Mesothelial cell of epicardium (in vitro differentiated cells): ENCODE measurements at regions not wholly inside any gene's neighbourhood (a gene's known extent, or its start where the extent isn't known, plus 50 kb on each side); places are given as distances from the start of the nearest gene placed in this dataset.

ENCODE experiments used
- DNase-seq, 2 experiments: peaks; one replicate each; pipeline ENCODE4 v3.0.0; 2021; ENCODE audit warnings: low spot score in 2 of 2; ENCODE audit not compliant: unreplicated experiment in 2 of 2
- H3K27ac Mint-ChIP-seq: 2 replicates; pipeline ENCODE4 v1.8.0; 2021; ENCODE audit warnings: mixed read lengths
- H3K27me3 Mint-ChIP-seq: 2 replicates; pipeline ENCODE4 v1.8.0; 2021; ENCODE audit warnings: low read depth, mixed read lengths
- H3K36me3 Mint-ChIP-seq: 2 replicates; pipeline ENCODE4 v1.8.0; 2021; ENCODE audit warnings: mixed read lengths
- H3K4me1 Mint-ChIP-seq: 2 replicates; pipeline ENCODE4 v1.8.0; 2021; ENCODE audit warnings: mixed read lengths
- H3K4me3 Mint-ChIP-seq: 2 replicates; pipeline ENCODE4 v1.8.0; 2021; ENCODE audit warnings: mild to moderate bottlenecking, moderate library complexity, mixed read lengths
- H3K9me3 Mint-ChIP-seq: 2 replicates; pipeline ENCODE4 v1.8.0; 2021; ENCODE audit warnings: mixed read lengths
- CTCF ChIP-seq: fragments of 200-600 bp; sonication (generic); IDR thresholded peaks from one replicate; pipeline ENCODE4 v1.5.0; 2021; ENCODE audit warnings: antibody characterized with exemption; ENCODE audit not compliant: unreplicated experiment

GRCh38 chr2:8134473-8134932, 547.4 kb upstream of the ID2 start:
- DNase-seq, result no peak
- peaks cover 40% of the 10 kb centered on the region for H3K4me1 Mint-ChIP-seq
- H3K27ac Mint-ChIP-seq, result peak overlapping the region; percentile 90
- no peaks in the 10 kb centered on the region for H3K9me3 Mint-ChIP-seq
- H3K4me3 Mint-ChIP-seq, result no peak overlapping the region
- TF ChIP-seq CTCF, result no peak
- no peaks in the 10 kb centered on the region for H3K27me3 Mint-ChIP-seq
- no peaks in the 10 kb centered on the region for H3K36me3 Mint-ChIP-seq

- no peaks in the 10 kb centered on the region for H3K27me3 Mint-ChIP-seq
- DNase-seq, result peak in 1 of 2 experiments; percentile 55
- H3K4me1 Mint-ChIP-seq, result peaks cover 40% of the 10 kb centered on the region
- H3K9me3 Mint-ChIP-seq, result no peaks in the 10 kb centered on the region
- no peaks in the 10 kb centered on the region for H3K36me3 Mint-ChIP-seq
- H3K4me3 Mint-ChIP-seq, result no peak overlapping the region
- no peak for TF ChIP-seq CTCF
- H3K27ac Mint-ChIP-seq, result peak overlapping the region; percentile 90
These were observed 546.7 kb upstream of the ID2 start for GRCh38 chr2:8134985-8135682.

GRCh38 chr2:8137801-8138200, 544.1 kb upstream of the ID2 start:
- H3K27ac Mint-ChIP-seq, result no peak overlapping the region
- H3K4me3 Mint-ChIP-seq, result no peak overlapping the region
- no peaks in the 10 kb centered on the region for H3K27me3 Mint-ChIP-seq
- DNase-seq, result no peak
- no peak for TF ChIP-seq CTCF
- H3K4me1 Mint-ChIP-seq, result peaks cover 46% of the 10 kb centered on the region
- no peaks in the 10 kb centered on the region for H3K36me3 Mint-ChIP-seq
- H3K9me3 Mint-ChIP-seq, result no peaks in the 10 kb centered on the region

- peaks cover 39% of the 10 kb centered on the region for H3K4me1 Mint-ChIP-seq
- H3K27ac Mint-ChIP-seq, result no peak overlapping the region
- DNase-seq, result no peak
- no peaks in the 10 kb centered on the region for H3K36me3 Mint-ChIP-seq
- no peaks in the 10 kb centered on the region for H3K27me3 Mint-ChIP-seq
- no peaks in the 10 kb centered on the region for H3K9me3 Mint-ChIP-seq
- no peak overlapping the region for H3K4me3 Mint-ChIP-seq
- TF ChIP-seq CTCF, result no peak
These were observed 543.3 kb upstream of the ID2 start for GRCh38 chr2:8138525-8138922.

GRCh38 chr2:8138923-8139667, 542.8 kb upstream of the ID2 start:
- Mint-ChIP-seq H3K36me3 (no peaks in the 10 kb centered on the region), H3K4me3 (no peak overlapping the region), H3K9me3 (no peaks in the 10 kb centered on the region), H3K4me1 (peaks cover 33% of the 10 kb centered on the region), H3K27ac (no peak overlapping the region), H3K27me3 (no peaks in the 10 kb centered on the region)
- TF ChIP-seq CTCF, result no peak
- DNase-seq, result no peak
